NT2/D1 (cell line): ENCODE measurements at regions not wholly inside any gene's neighbourhood (a gene's known extent, or its start where the extent isn't known, plus 50 kb on each side); places are given as distances from the start of the nearest gene placed in this dataset.
"Not testable (repeated sequence)": the region's sequence is repeated elsewhere in the genome, so short reads cannot be mapped to it uniquely, and the experiment has no call there.

Experiments used
- DNase-seq: peaks from one replicate; pipeline ENCODE4 v3.0.0-alpha.2; 2011; ENCODE audit warnings: low read depth, low spot score
- H3K27me3 ChIP-seq: 2 replicates; pipeline ENCODE4 v1.6.0; 2011; ENCODE audit warnings: mild to moderate bottlenecking; ENCODE audit not compliant: insufficient read length, insufficient read depth
- H3K36me3 ChIP-seq: 2 replicates; pipeline ENCODE4 v1.6.1; 2011; ENCODE audit warnings: mild to moderate bottlenecking, low read length, mixed read lengths; ENCODE audit not compliant: insufficient read depth, insufficient read length
- H3K4me1 ChIP-seq: 2 replicates; pipeline ENCODE4 v1.5.1; 2011; ENCODE audit not compliant: insufficient read depth, insufficient read length
- H3K4me3 ChIP-seq: 2 replicates; pipeline ENCODE4 v1.5.1; 2011; ENCODE audit warnings: low read depth; ENCODE audit not compliant: insufficient read length
- H3K9ac ChIP-seq: 2 replicates; pipeline ENCODE4 v1.6.0; 2011; ENCODE audit warnings: low read depth; ENCODE audit not compliant: insufficient read length
- H3K9me3 ChIP-seq: 2 replicates; pipeline ENCODE4 v1.5.1; 2011; ENCODE audit warnings: mild to moderate bottlenecking, low read length; ENCODE audit not compliant: insufficient read depth
- SUZ12 ChIP-seq: IDR thresholded peaks from 2 replicates; pipeline ENCODE4 v1.6.1; 2011; ENCODE audit not compliant: insufficient read length, insufficient read depth; ENCODE audit errors: extremely low read depth
- YY1 ChIP-seq: IDR thresholded peaks from 2 replicates; pipeline ENCODE4 v1.6.1; 2011; ENCODE audit not compliant: insufficient read length, insufficient read depth
- ZNF274 ChIP-seq: IDR thresholded peaks from 2 replicates; pipeline ENCODE4 v1.6.1; 2011; ENCODE audit warnings: mild to moderate bottlenecking, low read depth, low read length

DNA sequence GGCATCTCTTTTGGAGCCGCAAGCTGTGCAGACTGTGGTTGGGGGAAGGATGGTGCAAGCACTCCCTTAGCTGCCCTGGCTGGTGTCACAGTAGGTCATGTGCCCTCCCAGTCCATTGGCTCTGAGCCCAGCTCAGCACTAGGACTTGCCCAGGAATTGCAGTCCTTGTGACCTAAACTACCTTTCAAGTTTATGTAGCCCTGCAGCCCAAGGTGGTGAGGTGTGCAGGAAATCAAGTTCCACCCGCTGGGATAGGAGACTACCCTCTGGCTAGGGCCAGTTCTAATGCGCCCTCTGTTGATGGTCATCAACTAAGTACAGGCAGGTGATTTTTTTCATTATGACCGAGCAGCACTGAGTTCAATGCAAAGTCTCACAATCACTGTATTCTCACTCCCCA is 335.2 kb downstream of the UBE2NL start:
- no peak for DNase-seq
- Histone ChIP-seq H3K9ac (no peak overlapping the region), H3K4me3 (no peak overlapping the region), H3K9me3 (no peaks in the 10 kb centered on the region), H3K4me1 (no peaks in the 10 kb centered on the region), H3K27me3 (no peaks in the 10 kb centered on the region), H3K36me3 (no peaks in the 10 kb centered on the region)
- no peak for TF ChIP-seq SUZ12
- TF ChIP-seq YY1, result no peak
- no peak for TF ChIP-seq ZNF274

- H3K9me3 ChIP-seq, H3K36me3 ChIP-seq, H3K27me3 ChIP-seq, DNase-seq, H3K4me1 ChIP-seq, H3K9ac ChIP-seq, H3K4me3 ChIP-seq: not testable (repeated sequence)
Observed at GRCh38 chrX:144231116-144231785, 347.4 kb downstream of the UBE2NL start.

GRCh38 chrX:144253356-144253755 is 369.5 kb downstream of the UBE2NL start:
- DNase-seq, result no peak
- Histone ChIP-seq H3K9ac (no peak overlapping the region), H3K27me3 (no peaks in the 10 kb centered on the region), H3K36me3 (no peaks in the 10 kb centered on the region), H3K4me3 (no peak overlapping the region), H3K9me3 (no peaks in the 10 kb centered on the region), H3K4me1 (no peaks in the 10 kb centered on the region)
- TF ChIP-seq SUZ12 (no peak), ZNF274 (no peak), YY1 (no peak)

- H3K9ac ChIP-seq, result no peak overlapping the region
- no peak overlapping the region for H3K4me3 ChIP-seq
- H3K27me3 ChIP-seq, result no peaks in the 10 kb centered on the region
- H3K4me1 ChIP-seq, result no peaks in the 10 kb centered on the region
- no peaks in the 10 kb centered on the region for H3K9me3 ChIP-seq
- no peaks in the 10 kb centered on the region for H3K36me3 ChIP-seq
- DNase-seq, result no peak
- TF ChIP-seq ZNF274 (no peak), SUZ12 (no peak), YY1 (no peak)
Observed at GRCh38 chrX:144259054-144259453, 375.2 kb downstream of the UBE2NL start.

GRCh38 chrX:144265641-144266040 is 381.8 kb downstream of the UBE2NL start:
- Histone ChIP-seq H3K36me3 (no peaks in the 10 kb centered on the region), H3K9me3 (no peaks in the 10 kb centered on the region), H3K4me1 (no peaks in the 10 kb centered on the region), H3K27me3 (no peaks in the 10 kb centered on the region), H3K9ac (no peak overlapping the region), H3K4me3 (no peak overlapping the region)
- no peak for DNase-seq
- no peak for TF ChIP-seq YY1
- TF ChIP-seq SUZ12, result no peak
- no peak for TF ChIP-seq ZNF274

- Histone ChIP-seq H3K27me3 (no peaks in the 10 kb centered on the region), H3K4me3 (no peak overlapping the region), H3K9ac (no peak overlapping the region), H3K4me1 (no peaks in the 10 kb centered on the region), H3K36me3 (no peaks in the 10 kb centered on the region), H3K9me3 (no peaks in the 10 kb centered on the region)
- no peak for TF ChIP-seq SUZ12
- no peak for TF ChIP-seq ZNF274
- no peak for TF ChIP-seq YY1
- no peak for DNase-seq
Observed at GRCh38 chrX:144275367-144275766, 391.5 kb downstream of the UBE2NL start.

GRCh38 chrX:144275843-144276242 is 392.0 kb downstream of the UBE2NL start:
- H3K4me3 ChIP-seq, result no peak overlapping the region
- no peak overlapping the region for H3K9ac ChIP-seq
- TF ChIP-seq ZNF274, result no peak
- no peak for TF ChIP-seq SUZ12
- no peak for TF ChIP-seq YY1
- no peaks in the 10 kb centered on the region for H3K9me3 ChIP-seq
- no peaks in the 10 kb centered on the region for H3K27me3 ChIP-seq
- no peaks in the 10 kb centered on the region for H3K36me3 ChIP-seq
- no peaks in the 10 kb centered on the region for H3K4me1 ChIP-seq
- no peak for DNase-seq

DNA sequence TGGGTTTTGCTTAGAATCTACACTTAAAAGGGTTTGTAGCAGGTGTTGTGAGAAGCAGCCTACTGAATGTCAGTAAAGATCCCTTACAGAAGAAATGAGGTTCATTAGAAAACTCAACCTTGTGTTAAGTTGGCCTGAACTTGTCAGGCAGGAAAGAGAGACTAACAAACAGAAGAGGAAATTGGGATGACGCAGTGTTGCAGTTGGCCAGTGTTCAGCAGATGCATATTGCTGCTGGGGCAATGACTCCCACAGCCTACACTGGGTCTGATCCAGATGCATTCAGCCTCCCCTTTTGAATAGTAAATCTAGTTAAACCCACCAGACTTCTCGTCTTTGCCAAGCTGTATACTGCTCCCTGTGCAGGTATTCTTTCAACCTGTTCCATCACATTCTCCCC is 409.4 kb downstream of the UBE2NL start:
- TF ChIP-seq YY1, result no peak
- no peak for TF ChIP-seq ZNF274
- no peak for TF ChIP-seq SUZ12
- Histone ChIP-seq H3K4me1 (no peaks in the 10 kb centered on the region), H3K27me3 (no peaks in the 10 kb centered on the region), H3K4me3 (no peak overlapping the region), H3K9ac (no peak overlapping the region), H3K9me3 (peaks cover 4% of the 10 kb centered on the region; the same call in 1 of the 2 replicates), H3K36me3 (no peaks in the 10 kb centered on the region)
- DNase-seq, result no peak
